Keratinocyte (primary cell): ENCODE measurements at regions not wholly inside any gene's neighbourhood (a gene's known extent, or its start where the extent isn't known, plus 50 kb on each side); places are given as distances from the start of the nearest gene placed in this dataset.

Experiments
- DNase-seq: peaks from one replicate; pipeline ENCODE4 v3.0.0-alpha.2; 2011; ENCODE audit warnings: low read depth, missing footprints, low spot score
- FAIRE-seq: peaks from 2 replicates; lab custom pipeline; 2011; peaks lifted over from hg19 to GRCh38; lab: Jason Lieb, UNC
- H2AFZ ChIP-seq: 2 replicates; pipeline ENCODE4 v1.6.0; 2012; ENCODE audit warnings: low read length, control low read depth, inconsistent platforms; ENCODE audit not compliant: control insufficient read depth
- H3K27ac ChIP-seq: 2 replicates; pipeline ENCODE4 v1.5.1; 2011; ENCODE audit warnings: low read length; ENCODE audit not compliant: control insufficient read depth, insufficient read depth
- H3K27me3 ChIP-seq: 3 replicates; pipeline ENCODE4 v1.6.0; 2011; ENCODE audit warnings: low read length; ENCODE audit not compliant: control insufficient read depth, insufficient read depth; ENCODE audit errors: extremely low read depth
- H3K36me3 ChIP-seq, 2 experiments: 2 replicates in 1 of 2; 3 replicates in 1 of 2; pipeline ENCODE4 v1.5.1; 2011; ENCODE audit warnings: low read length in 2 of 2, mild to moderate bottlenecking in 1 of 2; ENCODE audit not compliant: control insufficient read depth in 2 of 2, insufficient read depth in 2 of 2; ENCODE audit errors: extremely low read depth in 1 of 2
- H3K4me1 ChIP-seq: 3 replicates; pipeline ENCODE4 v1.5.1; 2011; ENCODE audit warnings: low read length; ENCODE audit not compliant: control insufficient read depth, insufficient read depth; ENCODE audit errors: extremely low read depth
- H3K4me2 ChIP-seq: 3 replicates; pipeline ENCODE4 v1.6.0; 2011; ENCODE audit warnings: low read depth, low read length; ENCODE audit not compliant: control insufficient read depth, insufficient read depth; ENCODE audit errors: extremely low read depth
- H3K4me3 ChIP-seq, 3 experiments: fragments of 200-600 bp in 1 of 3; sonication (generic) in 1 of 3; 2 replicates in 2 of 3; 3 replicates in 1 of 3; pipeline ENCODE4 v1.5.1; 2011 to 2016; ENCODE audit warnings: low read length in 3 of 3, mild to moderate bottlenecking in 3 of 3, control low read depth in 2 of 3, inconsistent platforms in 1 of 3, low read depth in 1 of 3, mixed read lengths in 1 of 3, mixed run types in 1 of 3, moderate library complexity in 1 of 3; ENCODE audit not compliant: control insufficient read depth in 2 of 3, insufficient read depth in 2 of 3; ENCODE audit errors: extremely low read depth in 1 of 3
- H3K79me2 ChIP-seq: 2 replicates; pipeline ENCODE4 v1.6.0; 2012; ENCODE audit warnings: low read length; ENCODE audit not compliant: control insufficient read depth, insufficient read depth
- H3K9ac ChIP-seq: 3 replicates; pipeline ENCODE4 v1.6.0; 2011; ENCODE audit warnings: low read length; ENCODE audit not compliant: control insufficient read depth, insufficient read depth; ENCODE audit errors: extremely low read depth
- H3K9me1 ChIP-seq: 3 replicates; pipeline ENCODE4 v1.6.0; 2011; ENCODE audit warnings: low read length; ENCODE audit not compliant: control insufficient read depth, insufficient read depth; ENCODE audit errors: extremely low read depth
- H3K9me3 ChIP-seq: 2 replicates; pipeline ENCODE4 v1.5.1; 2012; ENCODE audit warnings: low read depth, low read length; ENCODE audit not compliant: control insufficient read depth
- H4K20me1 ChIP-seq: 3 replicates; pipeline ENCODE4 v1.6.0; 2011; ENCODE audit warnings: low read length; ENCODE audit not compliant: control insufficient read depth, insufficient read depth; ENCODE audit errors: extremely low read depth
- EZH2 ChIP-seq: IDR thresholded peaks from one replicate; pipeline ENCODE4 v1.6.1; 2012; ENCODE audit warnings: inconsistent platforms, mild to moderate bottlenecking, low read length, moderate library complexity
- dilution Hi-C: fragments of 300-500 bp; cut with MboI; formaldehyde crosslinking; loops from one replicate; pipeline ENCODE4 v1.7.0; 2020; ENCODE audit warnings: low sequenced_read_pairs; ENCODE audit not compliant: extremely low pct_ligation_motif_present
- TF ChIP-seq, protein P1 (sequence below), 3 experiments: IDR thresholded peaks in 1 of 3; conservative IDR thresholded peaks in 1 of 3; optimal IDR thresholded peaks in 1 of 3; 2 replicates in 2 of 3; 3 replicates in 1 of 3; pipeline versions ENCODE3 to v1.5.1; 2011; ENCODE audit warnings: low read length in 3 of 3, mild to moderate bottlenecking in 3 of 3, moderate library complexity in 2 of 3, control low read depth in 1 of 3, inconsistent platforms in 1 of 3; ENCODE audit not compliant: insufficient read depth in 2 of 3; ENCODE audit errors: extremely low read depth in 1 of 3

DNA sequence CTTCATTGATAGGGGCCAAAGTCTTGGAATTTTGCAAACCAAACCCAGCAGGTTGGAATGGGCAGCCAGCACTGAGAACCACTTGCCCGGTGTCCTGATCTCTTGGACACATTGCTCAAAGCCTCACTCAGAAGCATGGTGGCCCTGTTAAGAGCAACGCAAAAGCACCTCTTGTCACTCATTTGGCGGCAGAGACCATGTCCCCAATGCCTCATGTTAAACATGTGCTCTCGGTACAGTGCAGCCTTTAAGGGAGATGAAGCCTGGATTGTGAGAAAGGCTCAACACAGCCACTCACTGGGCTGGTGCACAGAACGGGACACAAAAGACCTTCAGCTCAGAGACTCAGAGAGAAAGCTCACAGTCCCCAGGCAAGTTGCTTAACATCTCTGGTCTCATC is 298.4 kb upstream of the PRDM1 start:
- no peak overlapping the region for H3K4me2 ChIP-seq
- H3K9me3 ChIP-seq, result no peaks in the 10 kb centered on the region
- no peaks in the 10 kb centered on the region for H3K9me1 ChIP-seq
- H4K20me1 ChIP-seq, result no peaks in the 10 kb centered on the region
- no peak overlapping the region for H3K4me3 ChIP-seq
- H3K27me3 ChIP-seq, result no peaks in the 10 kb centered on the region
- DNase-seq (no peak), FAIRE-seq (peak; percentile 52)
- no peaks in the 10 kb centered on the region for H3K36me3 ChIP-seq
- H3K27ac ChIP-seq, result no peak overlapping the region
- H2AFZ ChIP-seq, result peak overlapping the region; percentile 53
- no peak for TF ChIP-seq EZH2
- TF ChIP-seq, protein P1, sequence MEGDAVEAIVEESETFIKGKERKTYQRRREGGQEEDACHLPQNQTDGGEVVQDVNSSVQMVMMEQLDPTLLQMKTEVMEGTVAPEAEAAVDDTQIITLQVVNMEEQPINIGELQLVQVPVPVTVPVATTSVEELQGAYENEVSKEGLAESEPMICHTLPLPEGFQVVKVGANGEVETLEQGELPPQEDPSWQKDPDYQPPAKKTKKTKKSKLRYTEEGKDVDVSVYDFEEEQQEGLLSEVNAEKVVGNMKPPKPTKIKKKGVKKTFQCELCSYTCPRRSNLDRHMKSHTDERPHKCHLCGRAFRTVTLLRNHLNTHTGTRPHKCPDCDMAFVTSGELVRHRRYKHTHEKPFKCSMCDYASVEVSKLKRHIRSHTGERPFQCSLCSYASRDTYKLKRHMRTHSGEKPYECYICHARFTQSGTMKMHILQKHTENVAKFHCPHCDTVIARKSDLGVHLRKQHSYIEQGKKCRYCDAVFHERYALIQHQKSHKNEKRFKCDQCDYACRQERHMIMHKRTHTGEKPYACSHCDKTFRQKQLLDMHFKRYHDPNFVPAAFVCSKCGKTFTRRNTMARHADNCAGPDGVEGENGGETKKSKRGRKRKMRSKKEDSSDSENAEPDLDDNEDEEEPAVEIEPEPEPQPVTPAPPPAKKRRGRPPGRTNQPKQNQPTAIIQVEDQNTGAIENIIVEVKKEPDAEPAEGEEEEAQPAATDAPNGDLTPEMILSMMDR (optimal IDR thresholded peaks at IDR 0.05 in 1 of 3, IDR thresholded peaks at IDR 0.05 in 1 of 3, conservative IDR thresholded peaks at IDR 0.05 in 1 of 3; ENCODE audit: extremely low read depth in 1 of 3, insufficient read depth in 2 of 3, low read length in 3 of 3), result no peak
- H3K79me2 ChIP-seq, result no peaks in the 10 kb centered on the region
- no peak overlapping the region for H3K9ac ChIP-seq
- dilution Hi-C loops, result no loop called here
- H3K4me1 ChIP-seq, result peaks cover 32% of the 10 kb centered on the region

DNA sequence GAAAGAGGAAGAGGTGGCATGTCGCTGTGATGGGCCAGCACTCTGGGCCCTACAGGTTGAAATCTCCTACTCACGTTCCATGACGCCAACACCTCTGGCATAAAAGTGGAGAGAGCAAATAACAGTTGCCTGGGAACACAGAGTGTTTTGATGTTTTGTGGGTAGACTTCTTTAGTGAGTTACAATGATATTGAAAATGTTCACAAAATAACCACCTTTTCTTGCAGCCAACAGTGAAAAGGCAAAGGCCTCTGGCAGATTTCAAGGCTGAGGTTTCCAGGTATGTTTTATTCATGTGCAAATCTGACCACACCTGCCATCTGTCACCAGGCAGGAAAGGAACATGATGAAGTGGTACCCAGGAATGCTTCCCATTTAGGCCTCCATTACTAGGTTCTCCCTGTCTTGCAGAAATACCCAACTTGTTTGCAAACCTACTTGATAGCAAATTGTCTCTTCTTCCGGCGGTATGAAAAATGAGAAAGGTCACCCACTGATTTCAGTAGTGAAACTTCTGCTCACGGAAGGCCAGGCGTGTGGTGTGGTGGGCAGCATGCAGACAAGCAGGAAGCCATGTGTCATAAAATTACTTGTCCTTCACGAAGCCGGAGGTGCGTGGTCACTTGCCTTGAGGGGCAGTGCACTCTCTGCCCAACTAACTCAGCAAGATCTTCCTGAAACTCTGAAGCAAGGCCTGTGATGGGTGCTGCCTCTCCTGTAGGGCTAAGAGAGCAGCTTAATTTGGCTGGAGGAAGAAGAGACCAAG is 299.1 kb upstream of the PRDM1 start:
- Histone ChIP-seq H2AFZ (peak overlapping the region; percentile 73), H3K79me2 (no peaks in the 10 kb centered on the region), H3K4me2 (peak overlapping the region; percentile 17), H3K27me3 (no peaks in the 10 kb centered on the region), H3K27ac (no peak overlapping the region), H3K4me3 (no peak overlapping the region), H4K20me1 (no peaks in the 10 kb centered on the region), H3K9me1 (no peaks in the 10 kb centered on the region), H3K9me3 (no peaks in the 10 kb centered on the region), H3K4me1 (peaks cover 36% of the 10 kb centered on the region), H3K36me3 (no peaks in the 10 kb centered on the region), H3K9ac (no peak overlapping the region)
- dilution Hi-C loops, result no loop called here
- no peak for DNase-seq
- TF ChIP-seq EZH2, result no peak
- TF ChIP-seq, protein P1 (optimal IDR thresholded peaks at IDR 0.05 in 1 of 3, IDR thresholded peaks at IDR 0.05 in 1 of 3, conservative IDR thresholded peaks at IDR 0.05 in 1 of 3; ENCODE audit: extremely low read depth in 1 of 3, insufficient read depth in 2 of 3, low read length in 3 of 3), result no peak
- peak; percentile 60 for FAIRE-seq
